SK-N-MC (cell line): ENCODE measurements at regions not wholly inside any gene's neighbourhood (a gene's known extent, or its start where the extent isn't known, plus 50 kb on each side); places are given as distances from the start of the nearest gene placed in this dataset.

Source experiments
- EZH2 ChIP-seq: fragments of 200-600 bp; sonication (generic); IDR thresholded peaks from one replicate; pipeline ENCODE4 v1.6.1; 2017; ENCODE audit warnings: antibody characterized with exemption
- POLR2AphosphoS5 ChIP-seq: IDR thresholded peaks from 2 replicates; pipeline ENCODE4 v1.6.1; 2012; ENCODE audit warnings: mild to moderate bottlenecking, low read depth, low read length, borderline replicate concordance

DNA sequence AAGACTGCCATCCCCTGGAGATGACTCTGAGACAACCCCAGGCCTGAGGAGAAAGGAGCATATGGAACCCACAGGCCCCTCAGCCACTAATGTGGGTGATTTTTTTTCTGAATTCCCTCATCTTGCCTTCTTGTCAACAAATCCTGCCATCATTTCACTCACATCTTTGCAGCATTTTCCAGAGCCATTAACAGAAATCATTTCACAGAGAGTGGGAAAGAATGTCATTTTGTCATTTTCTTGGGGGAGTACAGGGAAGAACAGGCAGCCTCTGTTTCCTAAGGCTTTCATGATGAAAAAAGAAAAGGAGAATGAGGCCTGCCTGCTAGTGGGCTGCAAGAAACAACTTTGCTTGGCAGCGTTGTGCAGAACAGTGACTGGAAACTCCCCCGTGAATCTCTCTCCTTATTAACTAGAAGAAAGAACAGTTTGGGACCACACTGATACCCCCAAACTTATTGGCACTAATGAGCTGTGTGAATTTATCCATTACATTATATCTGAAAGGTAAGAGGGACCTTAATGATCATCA, 1464.6 kb upstream of the CELF4 start:
- TF ChIP-seq EZH2 (no peak), POLR2AphosphoS5 (no peak)
